Natural killer cell (primary cell): ENCODE measurements at regions not wholly inside any gene's neighbourhood (a gene's known extent, or its start where the extent isn't known, plus 50 kb on each side); places are given as distances from the start of the nearest gene placed in this dataset.
"Not testable (repeated sequence)": the region's sequence is repeated elsewhere in the genome, so short reads cannot be mapped to it uniquely, and the experiment has no call there.

Source experiments
- ATAC-seq, 3 donors: fragments of 150-1000 bp in 2 of 3; fragments of 200-7000 bp in 1 of 3; cut with Tn5 transposase; 1 replicate in 1 of 3; 2 replicates in 2 of 3; pipeline ENCODE4 v1.10.0; 2021; ENCODE audit warnings: mild to moderate bottlenecking in 2 of 3, moderate library complexity in 2 of 3
- DNase-seq, 2 donors: peaks; one replicate each; pipeline versions ENCODE4 v3.0.0 to v3.0.0-alpha.2; 2013 to 2021; ENCODE audit warnings: mixed read lengths in 1 of 2
- H3K27ac ChIP-seq: one replicate; pipeline ENCODE4 v1.5.1; 2013; ENCODE audit warnings: mild to moderate bottlenecking, low read length
- H3K27me3 ChIP-seq: one replicate; pipeline ENCODE4 v1.6.1; 2013; ENCODE audit warnings: low read length; ENCODE audit not compliant: control insufficient read depth, insufficient read depth
- H3K36me3 ChIP-seq: one replicate; pipeline ENCODE4 v1.6.1; 2013; ENCODE audit warnings: low read length; ENCODE audit not compliant: control insufficient read depth, insufficient read depth
- H3K4me1 ChIP-seq: one replicate; pipeline ENCODE4 v1.6.1; 2013; ENCODE audit warnings: low read length; ENCODE audit not compliant: control insufficient read depth, insufficient read depth
- H3K4me3 ChIP-seq: one replicate; pipeline ENCODE4 v1.5.1; 2013; ENCODE audit warnings: low read length
- H3K9me3 ChIP-seq: one replicate; pipeline ENCODE4 v1.6.1; 2013; ENCODE audit warnings: low read length; ENCODE audit not compliant: control insufficient read depth, insufficient read depth
- H3K27ac Mint-ChIP-seq, 2 donors: one replicate each; pipeline ENCODE4 v1.8.0; 2022; ENCODE audit warnings: mild to moderate bottlenecking in 2 of 2, mixed read lengths in 2 of 2, moderate library complexity in 1 of 2
- H3K27me3 Mint-ChIP-seq, 2 donors: one replicate each; pipeline ENCODE4 v1.8.0; 2022; ENCODE audit warnings: low read depth in 2 of 2, mixed read lengths in 2 of 2
- H3K36me3 Mint-ChIP-seq: one replicate; pipeline ENCODE4 v1.8.0; 2022; ENCODE audit warnings: mixed read lengths
- H3K4me1 Mint-ChIP-seq, 2 donors: one replicate each; pipeline ENCODE4 v1.8.0; 2022; ENCODE audit warnings: mixed read lengths in 2 of 2
- H3K4me3 Mint-ChIP-seq: one replicate; pipeline ENCODE4 v1.8.0; 2022; ENCODE audit warnings: mild to moderate bottlenecking, moderate library complexity, mixed read lengths
- H3K9me3 Mint-ChIP-seq, 2 donors: one replicate each; pipeline ENCODE4 v1.8.0; 2022; ENCODE audit warnings: mixed read lengths in 2 of 2
- WGBS: methylation state at CpG from one replicate; pipeline ENCODE4 v1.1.7; 2013; ENCODE audit warnings: missing lambda C conversion rate; ENCODE audit not compliant: insufficient coverage; 5-methylcytosine and 5-hydroxymethylcytosine counted together
- intact Hi-C: fragments of 100-400 bp; cut with micrococcal nuclease; formaldehyde crosslinking; loops from one replicate; pipeline ENCODE4 v1.14.2; 2022
- TF ChIP-seq, protein P1 (sequence below): fragments of 200-600 bp; IDR thresholded peaks from one replicate; pipeline ENCODE4 v1.8.0; 2022; ENCODE audit warnings: antibody characterized with exemption

DNA sequence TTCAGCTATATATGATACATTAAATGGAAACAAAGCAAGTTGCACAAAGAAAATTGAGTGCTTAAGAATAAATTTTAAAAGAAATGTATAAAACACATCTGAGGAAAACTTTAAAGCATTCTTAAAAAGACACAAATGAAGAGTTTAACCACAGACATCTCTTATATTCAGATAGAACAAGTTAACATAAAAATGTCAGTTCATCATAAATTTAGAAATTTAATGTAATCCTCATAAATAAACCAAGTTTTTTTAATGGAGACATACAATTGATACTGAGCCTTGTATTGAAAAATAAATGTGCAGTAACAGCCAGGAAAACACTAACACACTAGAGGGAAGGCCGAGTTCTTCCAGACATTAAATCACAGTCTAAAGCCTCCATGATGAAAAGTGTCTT is 243.9 kb upstream of the MKLN1 start:
- H3K36me3 Mint-ChIP-seq: no peaks in the 10 kb centered on the region
- H3K27ac Mint-ChIP-seq: peak overlapping the region in 1 of 2 donors; percentile 32
- DNase-seq: no peak
- H3K27me3 Mint-ChIP-seq: no peaks in the 10 kb centered on the region
- 100% methylated on average over 1 of the region's 1 CpG for WGBS
- no peak overlapping the region for H3K27ac ChIP-seq
- intact Hi-C loops: loop anchor here (2.0 kb wide), 1 partner anchor 17 kb away; no protein-coding TSS in a partner anchor
- peaks cover 44 to 46% of the 10 kb centered on the region in 2 donors for H3K4me1 Mint-ChIP-seq
- no peak for ATAC-seq
- TF ChIP-seq, protein P1, sequence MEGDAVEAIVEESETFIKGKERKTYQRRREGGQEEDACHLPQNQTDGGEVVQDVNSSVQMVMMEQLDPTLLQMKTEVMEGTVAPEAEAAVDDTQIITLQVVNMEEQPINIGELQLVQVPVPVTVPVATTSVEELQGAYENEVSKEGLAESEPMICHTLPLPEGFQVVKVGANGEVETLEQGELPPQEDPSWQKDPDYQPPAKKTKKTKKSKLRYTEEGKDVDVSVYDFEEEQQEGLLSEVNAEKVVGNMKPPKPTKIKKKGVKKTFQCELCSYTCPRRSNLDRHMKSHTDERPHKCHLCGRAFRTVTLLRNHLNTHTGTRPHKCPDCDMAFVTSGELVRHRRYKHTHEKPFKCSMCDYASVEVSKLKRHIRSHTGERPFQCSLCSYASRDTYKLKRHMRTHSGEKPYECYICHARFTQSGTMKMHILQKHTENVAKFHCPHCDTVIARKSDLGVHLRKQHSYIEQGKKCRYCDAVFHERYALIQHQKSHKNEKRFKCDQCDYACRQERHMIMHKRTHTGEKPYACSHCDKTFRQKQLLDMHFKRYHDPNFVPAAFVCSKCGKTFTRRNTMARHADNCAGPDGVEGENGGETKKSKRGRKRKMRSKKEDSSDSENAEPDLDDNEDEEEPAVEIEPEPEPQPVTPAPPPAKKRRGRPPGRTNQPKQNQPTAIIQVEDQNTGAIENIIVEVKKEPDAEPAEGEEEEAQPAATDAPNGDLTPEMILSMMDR: no peak
- no peak overlapping the region for H3K4me3 ChIP-seq
- no peaks in the 10 kb centered on the region for H3K9me3 Mint-ChIP-seq
- H3K4me3 Mint-ChIP-seq: peak overlapping the region; percentile 14
- no peaks in the 10 kb centered on the region for H3K4me1 ChIP-seq
- no peaks in the 10 kb centered on the region for H3K27me3 ChIP-seq
- no peaks in the 10 kb centered on the region for H3K36me3 ChIP-seq
- no peaks in the 10 kb centered on the region for H3K9me3 ChIP-seq

DNA sequence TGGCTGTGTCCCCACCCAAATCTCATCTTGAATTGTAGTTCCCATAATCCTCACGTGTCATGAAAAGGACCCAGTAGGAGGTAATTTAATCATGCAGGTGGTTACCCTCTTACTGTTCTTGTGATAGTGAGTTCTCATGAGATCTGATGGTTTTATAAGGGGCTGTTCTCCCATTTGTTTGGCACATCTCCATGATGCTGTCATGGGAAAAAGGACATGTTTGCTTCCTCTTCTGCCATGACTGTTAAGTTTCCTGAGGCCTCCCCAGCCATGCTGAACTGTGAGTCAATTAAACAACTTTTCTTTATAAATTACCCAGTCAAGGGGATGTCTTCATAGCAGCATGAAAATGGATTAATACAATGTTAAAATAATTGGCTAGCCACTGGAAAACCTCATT is 243.3 kb upstream of the MKLN1 start:
- not testable (repeated sequence) for H3K27me3 ChIP-seq, H3K36me3 ChIP-seq, H3K4me3 ChIP-seq, H3K27me3 Mint-ChIP-seq, H3K9me3 Mint-ChIP-seq, H3K4me1 ChIP-seq, ATAC-seq, DNase-seq, H3K27ac ChIP-seq, H3K9me3 ChIP-seq, H3K36me3 Mint-ChIP-seq
- intact Hi-C loops: loop anchor here (2.0 kb wide), 1 partner anchor 16 kb away; no protein-coding TSS in a partner anchor
- peaks cover 47 to 48% of the 10 kb centered on the region in 2 donors for H3K4me1 Mint-ChIP-seq
- 100% methylated on average over 1 of the region's 1 CpG for WGBS
- peak overlapping the region; percentile 16 to 32 for H3K27ac Mint-ChIP-seq
- H3K4me3 Mint-ChIP-seq: peak overlapping the region; percentile 22

DNA sequence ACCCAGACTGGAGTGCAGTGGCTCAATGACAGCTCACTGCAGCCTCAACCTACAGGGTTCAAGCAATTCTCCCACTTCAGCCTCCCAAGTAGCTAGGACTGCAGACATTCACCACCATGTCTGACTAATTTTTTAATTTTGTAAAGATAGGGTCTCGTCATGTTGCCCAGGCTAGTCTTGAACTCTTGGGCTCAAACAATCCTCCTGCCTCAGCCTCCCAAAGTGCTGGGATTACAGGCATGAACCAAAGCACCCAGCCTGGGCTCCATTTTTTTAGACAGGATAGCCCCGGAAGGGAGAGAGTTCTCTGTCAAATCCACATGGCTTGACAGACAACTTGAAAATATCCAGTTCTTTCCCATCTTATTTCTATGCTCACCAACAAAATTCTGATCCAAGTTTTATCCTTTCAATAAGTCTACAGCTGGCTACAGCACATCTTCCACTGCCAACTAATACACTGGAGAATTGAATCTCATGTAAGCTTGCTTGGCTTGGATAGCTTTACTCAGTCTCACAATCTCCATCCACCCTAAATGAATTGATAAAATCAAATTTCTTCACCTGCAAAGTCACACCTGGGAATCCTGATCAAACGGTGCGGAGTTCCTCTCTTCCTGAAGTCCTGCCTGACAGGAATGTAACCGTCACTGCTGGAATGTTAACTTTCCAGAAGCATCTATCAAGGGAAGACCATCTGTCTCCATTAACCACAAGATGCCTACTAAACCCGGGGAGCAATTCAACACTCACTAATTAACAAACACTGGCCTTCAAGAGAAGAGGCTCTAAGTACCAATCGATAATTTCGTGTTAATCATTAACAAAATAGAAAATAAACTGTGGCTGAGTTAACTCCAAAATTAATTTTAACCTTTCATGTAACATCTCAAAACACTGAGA is 239.7 kb upstream of the MKLN1 start:
- H3K4me3 Mint-ChIP-seq: peak overlapping the region; percentile 5

DNA sequence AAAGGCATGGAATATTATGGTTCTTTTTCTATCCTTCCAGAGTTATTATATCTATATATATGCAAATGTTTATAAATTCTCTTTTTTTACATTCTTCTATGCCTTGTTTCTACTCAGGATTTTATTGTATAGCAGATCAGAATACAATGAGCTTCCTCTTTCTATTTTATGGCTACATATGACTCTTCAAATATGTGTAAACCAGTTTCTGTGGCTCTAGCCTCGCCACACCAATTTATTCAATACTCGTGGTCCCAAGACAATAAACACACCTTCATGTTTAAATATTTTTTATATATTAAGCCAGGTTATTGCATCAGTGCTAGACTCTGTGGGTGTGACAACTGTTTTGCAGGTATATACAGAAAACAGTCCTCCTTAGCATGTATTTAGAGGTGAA is 237.5 kb upstream of the MKLN1 start:
- Histone ChIP-seq H3K27ac (no peak overlapping the region), H3K36me3 (peaks cover 2% of the 10 kb centered on the region), H3K4me3 (no peak overlapping the region), H3K9me3 (no peaks in the 10 kb centered on the region), H3K27me3 (no peaks in the 10 kb centered on the region), H3K4me1 (peaks cover 17% of the 10 kb centered on the region)
- TF ChIP-seq, protein P1: no peak
- Mint-ChIP-seq H3K27ac (peak overlapping the region in 1 of 2 donors; percentile 75), H3K4me3 (peak overlapping the region; percentile 37), H3K9me3 (no peaks in the 10 kb centered on the region), H3K36me3 (no peaks in the 10 kb centered on the region), H3K4me1 (peaks cover 68 to 71% of the 10 kb centered on the region in 2 donors), H3K27me3 (no peaks in the 10 kb centered on the region)
- WGBS: no CpG with 5 or more reads among the region's 2 CpGs
- ATAC-seq (no peak), DNase-seq (no peak)
- intact Hi-C loops: no loop called here

More for the DNA sequence above, 239.7 kb upstream of the MKLN1 start:
- Mint-ChIP-seq H3K36me3 (no peaks in the 10 kb centered on the region), H3K4me1 (peaks cover 73 to 74% of the 10 kb centered on the region in 2 donors), H3K27ac (peak overlapping the region; percentile 37 to 63), H3K27me3 (no peaks in the 10 kb centered on the region), H3K9me3 (no peaks in the 10 kb centered on the region)
- Histone ChIP-seq H3K4me3 (no peak overlapping the region), H3K9me3 (no peaks in the 10 kb centered on the region), H3K4me1 (peaks cover 5% of the 10 kb centered on the region), H3K27me3 (no peaks in the 10 kb centered on the region), H3K36me3 (peaks cover 2% of the 10 kb centered on the region), H3K27ac (no peak overlapping the region)
- intact Hi-C loops: no loop called here
- TF ChIP-seq, protein P1: no peak
- 87% methylated on average over 7 of the region's 8 CpGs for WGBS
- ATAC-seq: no peak
- no peak for DNase-seq
